OCI-LY1 (cell line): ENCODE measurements at regions not wholly inside any gene's neighbourhood (a gene's known extent, or its start where the extent isn't known, plus 50 kb on each side); places are given as distances from the start of the nearest gene placed in this dataset.

Source experiments
- H2AFZ ChIP-seq: fragments of 200-600 bp; sonication (generic), shearing (Covaris generic); 2 replicates; pipeline ENCODE4 v1.6.0; 2014; ENCODE audit warnings: antibody characterized with exemption, mild to moderate bottlenecking, low read length
- H3F3A ChIP-seq: fragments of 200-600 bp; sonication (generic), shearing (Covaris generic); 2 replicates; pipeline ENCODE4 v1.6.0; 2014; ENCODE audit warnings: mild to moderate bottlenecking, antibody characterized with exemption, low read length, moderate library complexity; ENCODE audit not compliant: insufficient read depth
- H3K27ac ChIP-seq: fragments of 200-600 bp; sonication (generic); 2 replicates; pipeline ENCODE4 v1.5.1; 2014; ENCODE audit warnings: low read length, mixed run types, mild to moderate bottlenecking, low read depth; ENCODE audit not compliant: poor library complexity, severe bottlenecking
- H3K27me3 ChIP-seq: fragments of 200-600 bp; sonication (generic); 2 replicates; pipeline ENCODE4 v1.6.0; 2014; ENCODE audit warnings: antibody characterized with exemption, mild to moderate bottlenecking, low read length, moderate library complexity; ENCODE audit not compliant: insufficient read depth
- H3K36me3 ChIP-seq: fragments of 200-600 bp; sonication (generic); 2 replicates; pipeline ENCODE4 v1.6.1; 2014; ENCODE audit warnings: mild to moderate bottlenecking, antibody characterized with exemption, low read length, moderate library complexity, mixed read lengths; ENCODE audit not compliant: insufficient read depth
- H3K4me1 ChIP-seq: fragments of 200-600 bp; sonication (generic); 2 replicates; pipeline ENCODE4 v1.5.1; 2014; ENCODE audit warnings: mild to moderate bottlenecking, low read length, moderate library complexity; ENCODE audit not compliant: insufficient read depth, severe bottlenecking
- H3K4me2 ChIP-seq: fragments of 200-600 bp; sonication (generic), shearing (Covaris generic); 2 replicates; pipeline ENCODE4 v1.6.1; 2014; ENCODE audit warnings: low read length
- H3K4me3 ChIP-seq: fragments of 200-600 bp; sonication (generic); 2 replicates; pipeline ENCODE4 v1.5.1; 2014; ENCODE audit warnings: low read length, low read depth, mild to moderate bottlenecking, mixed read lengths; ENCODE audit not compliant: poor library complexity, severe bottlenecking
- H3K79me2 ChIP-seq: fragments of 200-600 bp; shearing (Covaris generic); 2 replicates; pipeline ENCODE4 v1.6.1; 2016; ENCODE audit warnings: mixed run types, low read length, mixed read lengths; ENCODE audit not compliant: insufficient read depth
- H3K9ac ChIP-seq: fragments of 200-600 bp; sonication (generic), shearing (Covaris generic); 2 replicates; pipeline ENCODE4 v1.6.1; 2014; ENCODE audit warnings: mild to moderate bottlenecking, low read length, mixed read lengths
- H3K9me2 ChIP-seq: fragments of 200-600 bp; sonication (generic), shearing (Covaris generic); 2 replicates; pipeline ENCODE4 v1.6.1; 2014; ENCODE audit warnings: low read depth, mild to moderate bottlenecking, low read length, mixed read lengths
- H3K9me3 ChIP-seq: fragments of 200-600 bp; shearing (Covaris generic); 2 replicates; pipeline ENCODE4 v1.6.1; 2014; ENCODE audit warnings: low read length, mixed read lengths
- H4K20me1 ChIP-seq: fragments of 200-600 bp; sonication (generic), shearing (Covaris generic); 2 replicates; pipeline ENCODE4 v1.6.0; 2016; ENCODE audit warnings: mild to moderate bottlenecking, low read length; ENCODE audit not compliant: insufficient read depth
- EZH2 ChIP-seq: fragments of 200-600 bp; sonication (generic), shearing (Covaris generic); IDR thresholded peaks from 2 replicates; pipeline ENCODE4 v1.8.0; 2017; ENCODE audit warnings: borderline replicate concordance, mixed run types, mild to moderate bottlenecking, antibody characterized with exemption, low read length, moderate library complexity, mixed read lengths
- TF ChIP-seq, protein P1 (sequence below): fragments of 200-600 bp; sonication (generic), shearing (Covaris generic); IDR thresholded peaks from 2 replicates; pipeline ENCODE4 v1.5.1; 2017; ENCODE audit warnings: mild to moderate bottlenecking, antibody characterized with exemption, low read length, moderate library complexity, mixed read lengths

DNA sequence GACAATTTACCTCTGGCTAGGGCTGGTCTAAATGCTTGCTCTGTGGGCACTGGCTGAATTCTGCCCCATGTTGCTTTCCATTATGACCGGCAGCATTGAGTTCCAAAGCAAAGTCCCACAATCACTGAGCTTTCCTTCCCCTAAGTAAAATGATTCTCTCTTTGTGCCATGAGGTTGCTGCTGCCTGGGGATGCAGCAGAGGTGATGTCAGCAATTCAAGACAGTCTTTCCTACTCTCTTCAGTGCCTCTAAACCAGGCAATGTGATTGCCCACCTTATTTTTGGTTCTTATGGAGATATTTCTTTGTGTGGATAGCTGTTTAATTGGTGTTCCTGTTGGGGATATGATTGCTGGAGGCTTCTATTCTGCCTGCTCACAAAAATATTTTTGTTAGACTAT, 1043.9 kb upstream of the EPHA7 start:
- H3K9me3 ChIP-seq = no peaks in the 10 kb centered on the region
- no peak overlapping the region for H3K4me2 ChIP-seq
- H4K20me1 ChIP-seq = no peaks in the 10 kb centered on the region
- H3K4me3 ChIP-seq = no peak overlapping the region
- H3K9me2 ChIP-seq = no peaks in the 10 kb centered on the region
- H3F3A ChIP-seq = no peaks in the 10 kb centered on the region
- H3K79me2 ChIP-seq = no peaks in the 10 kb centered on the region
- H3K36me3 ChIP-seq = no peaks in the 10 kb centered on the region
- no peak overlapping the region for H3K27ac ChIP-seq
- TF ChIP-seq, protein P1, sequence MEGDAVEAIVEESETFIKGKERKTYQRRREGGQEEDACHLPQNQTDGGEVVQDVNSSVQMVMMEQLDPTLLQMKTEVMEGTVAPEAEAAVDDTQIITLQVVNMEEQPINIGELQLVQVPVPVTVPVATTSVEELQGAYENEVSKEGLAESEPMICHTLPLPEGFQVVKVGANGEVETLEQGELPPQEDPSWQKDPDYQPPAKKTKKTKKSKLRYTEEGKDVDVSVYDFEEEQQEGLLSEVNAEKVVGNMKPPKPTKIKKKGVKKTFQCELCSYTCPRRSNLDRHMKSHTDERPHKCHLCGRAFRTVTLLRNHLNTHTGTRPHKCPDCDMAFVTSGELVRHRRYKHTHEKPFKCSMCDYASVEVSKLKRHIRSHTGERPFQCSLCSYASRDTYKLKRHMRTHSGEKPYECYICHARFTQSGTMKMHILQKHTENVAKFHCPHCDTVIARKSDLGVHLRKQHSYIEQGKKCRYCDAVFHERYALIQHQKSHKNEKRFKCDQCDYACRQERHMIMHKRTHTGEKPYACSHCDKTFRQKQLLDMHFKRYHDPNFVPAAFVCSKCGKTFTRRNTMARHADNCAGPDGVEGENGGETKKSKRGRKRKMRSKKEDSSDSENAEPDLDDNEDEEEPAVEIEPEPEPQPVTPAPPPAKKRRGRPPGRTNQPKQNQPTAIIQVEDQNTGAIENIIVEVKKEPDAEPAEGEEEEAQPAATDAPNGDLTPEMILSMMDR = no peak
- TF ChIP-seq EZH2 = no peak
- H3K27me3 ChIP-seq = no peaks in the 10 kb centered on the region
- no peaks in the 10 kb centered on the region for H3K4me1 ChIP-seq
- H3K9ac ChIP-seq = no peak overlapping the region
- no peak overlapping the region for H2AFZ ChIP-seq

DNA sequence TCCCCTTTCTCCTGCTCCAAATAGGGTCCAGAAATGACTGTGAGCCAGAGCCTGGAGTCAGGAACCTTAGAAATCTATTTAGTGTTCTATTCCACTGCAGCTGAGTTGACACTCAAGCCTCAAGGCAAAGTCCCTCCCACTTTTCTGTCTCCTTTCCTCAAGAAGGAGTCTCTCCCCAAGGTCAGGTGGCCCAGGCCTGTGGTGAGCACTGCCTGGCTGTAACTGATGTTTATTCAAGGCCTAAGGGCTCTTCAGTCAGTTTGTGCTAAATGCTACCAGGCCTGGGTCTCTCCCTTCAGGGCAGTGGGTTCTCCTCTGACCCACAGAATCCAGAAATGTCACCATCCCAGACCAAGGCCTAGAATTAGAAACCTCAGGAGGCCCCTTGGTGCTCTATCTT, 1042.9 kb upstream of the EPHA7 start:
- Histone ChIP-seq H4K20me1 (no peaks in the 10 kb centered on the region), H3K27ac (no peak overlapping the region), H2AFZ (no peak overlapping the region), H3K4me1 (no peaks in the 10 kb centered on the region), H3K9ac (no peak overlapping the region), H3K4me2 (no peak overlapping the region), H3K9me3 (no peaks in the 10 kb centered on the region), H3K4me3 (no peak overlapping the region), H3K27me3 (no peaks in the 10 kb centered on the region), H3F3A (no peaks in the 10 kb centered on the region), H3K36me3 (no peaks in the 10 kb centered on the region), H3K9me2 (no peaks in the 10 kb centered on the region), H3K79me2 (no peaks in the 10 kb centered on the region)
- TF ChIP-seq EZH2 = no peak
- TF ChIP-seq, protein P1 = no peak

DNA sequence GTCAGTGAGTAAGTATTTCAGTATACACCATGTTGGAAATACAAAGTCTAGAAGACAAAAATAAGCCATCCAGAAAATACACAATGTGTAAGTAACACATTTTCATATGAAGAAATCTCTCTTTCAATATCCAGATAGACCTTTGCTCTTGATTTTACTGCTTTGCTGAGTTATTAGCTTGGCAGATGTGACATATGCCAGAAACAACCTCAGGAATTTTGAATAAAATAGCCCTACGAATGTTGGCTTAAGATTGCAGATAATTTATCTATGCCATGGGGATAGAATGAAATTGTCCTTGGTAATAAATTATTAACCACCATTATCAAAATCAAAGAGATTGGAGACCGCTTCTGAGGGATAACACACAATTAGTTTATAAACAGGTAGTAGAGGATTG, 1036.9 kb upstream of the EPHA7 start:
- Histone ChIP-seq H3K36me3 (no peaks in the 10 kb centered on the region), H3K27ac (no peak overlapping the region), H2AFZ (no peak overlapping the region), H3K9me3 (no peaks in the 10 kb centered on the region), H3K4me3 (no peak overlapping the region), H3K27me3 (no peaks in the 10 kb centered on the region), H3K4me1 (no peaks in the 10 kb centered on the region), H3K9me2 (no peaks in the 10 kb centered on the region), H4K20me1 (no peaks in the 10 kb centered on the region), H3K4me2 (no peak overlapping the region), H3F3A (no peaks in the 10 kb centered on the region), H3K79me2 (no peaks in the 10 kb centered on the region), H3K9ac (no peak overlapping the region)
- no peak for TF ChIP-seq EZH2
- TF ChIP-seq, protein P1 = no peak
